ENCODE measurements at regions not wholly inside any gene's neighbourhood (a gene's known extent, or its start where the extent isn't known, plus 50 kb on each side); places are given as distances from the start of the nearest gene placed in this dataset.

DNA sequence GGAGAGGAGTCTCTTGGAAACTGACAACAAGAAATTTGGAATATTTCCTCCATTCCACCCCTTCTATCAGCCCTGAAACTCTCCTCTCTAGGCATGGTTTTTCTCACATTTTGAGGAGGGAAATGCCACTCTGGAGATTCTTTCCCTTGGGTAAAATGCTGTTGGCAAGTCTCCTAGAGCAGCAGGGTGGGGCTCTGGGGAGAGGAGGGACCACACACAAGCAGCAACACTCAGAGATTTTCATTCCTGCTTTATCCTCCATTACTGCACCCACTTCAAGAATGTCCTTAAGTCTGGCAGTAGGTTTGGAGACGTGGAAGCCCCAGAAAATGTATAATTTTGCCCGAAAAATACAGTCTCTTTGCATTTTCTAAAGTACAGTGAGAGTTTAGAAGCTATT, 130.8 kb upstream of the FLRT2 start:
- DNase-seq (ENCODE audit: low read depth in 1 of 2, low spot score in 1 of 2) = no peak
- H3K27ac ChIP-seq (replicated peaks) = no peak overlapping the region

DNA sequence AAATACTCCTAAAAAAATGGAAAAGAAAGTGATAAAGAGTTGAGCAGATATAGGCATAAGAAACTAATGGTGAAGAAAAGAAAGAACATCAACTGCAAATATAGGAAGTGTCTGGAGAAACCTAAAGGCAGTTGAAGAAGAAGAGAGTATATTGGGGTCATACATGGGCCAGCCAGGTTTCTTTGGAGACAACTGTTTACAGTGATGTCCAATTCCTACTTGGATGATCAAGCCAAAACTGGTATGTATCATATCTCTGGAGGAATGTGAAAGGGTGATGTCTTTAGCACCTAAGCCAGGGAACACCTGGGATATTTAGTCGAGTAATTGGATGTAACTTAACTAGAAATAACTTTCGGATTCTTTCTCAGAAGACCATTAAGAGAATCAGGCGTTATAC, 129.3 kb upstream of the FLRT2 start:
- TF ChIP-seq GABPA (IDR thresholded peaks at IDR 0.05; ENCODE audit: low read depth) (no peak), POLR2AphosphoS5 (IDR thresholded peaks at IDR 0.05; ENCODE audit: low read depth) (no peak), SPI1 (IDR thresholded peaks at IDR 0.05; ENCODE audit: borderline replicate concordance, low read depth) (no peak)
- TF ChIP-seq, protein P1, sequence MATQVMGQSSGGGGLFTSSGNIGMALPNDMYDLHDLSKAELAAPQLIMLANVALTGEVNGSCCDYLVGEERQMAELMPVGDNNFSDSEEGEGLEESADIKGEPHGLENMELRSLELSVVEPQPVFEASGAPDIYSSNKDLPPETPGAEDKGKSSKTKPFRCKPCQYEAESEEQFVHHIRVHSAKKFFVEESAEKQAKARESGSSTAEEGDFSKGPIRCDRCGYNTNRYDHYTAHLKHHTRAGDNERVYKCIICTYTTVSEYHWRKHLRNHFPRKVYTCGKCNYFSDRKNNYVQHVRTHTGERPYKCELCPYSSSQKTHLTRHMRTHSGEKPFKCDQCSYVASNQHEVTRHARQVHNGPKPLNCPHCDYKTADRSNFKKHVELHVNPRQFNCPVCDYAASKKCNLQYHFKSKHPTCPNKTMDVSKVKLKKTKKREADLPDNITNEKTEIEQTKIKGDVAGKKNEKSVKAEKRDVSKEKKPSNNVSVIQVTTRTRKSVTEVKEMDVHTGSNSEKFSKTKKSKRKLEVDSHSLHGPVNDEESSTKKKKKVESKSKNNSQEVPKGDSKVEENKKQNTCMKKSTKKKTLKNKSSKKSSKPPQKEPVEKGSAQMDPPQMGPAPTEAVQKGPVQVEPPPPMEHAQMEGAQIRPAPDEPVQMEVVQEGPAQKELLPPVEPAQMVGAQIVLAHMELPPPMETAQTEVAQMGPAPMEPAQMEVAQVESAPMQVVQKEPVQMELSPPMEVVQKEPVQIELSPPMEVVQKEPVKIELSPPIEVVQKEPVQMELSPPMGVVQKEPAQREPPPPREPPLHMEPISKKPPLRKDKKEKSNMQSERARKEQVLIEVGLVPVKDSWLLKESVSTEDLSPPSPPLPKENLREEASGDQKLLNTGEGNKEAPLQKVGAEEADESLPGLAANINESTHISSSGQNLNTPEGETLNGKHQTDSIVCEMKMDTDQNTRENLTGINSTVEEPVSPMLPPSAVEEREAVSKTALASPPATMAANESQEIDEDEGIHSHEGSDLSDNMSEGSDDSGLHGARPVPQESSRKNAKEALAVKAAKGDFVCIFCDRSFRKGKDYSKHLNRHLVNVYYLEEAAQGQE (IDR thresholded peaks at IDR 0.05; ENCODE audit: insufficient replicate concordance, low read depth) = no peak
- TF ChIP-seq, protein P2, sequence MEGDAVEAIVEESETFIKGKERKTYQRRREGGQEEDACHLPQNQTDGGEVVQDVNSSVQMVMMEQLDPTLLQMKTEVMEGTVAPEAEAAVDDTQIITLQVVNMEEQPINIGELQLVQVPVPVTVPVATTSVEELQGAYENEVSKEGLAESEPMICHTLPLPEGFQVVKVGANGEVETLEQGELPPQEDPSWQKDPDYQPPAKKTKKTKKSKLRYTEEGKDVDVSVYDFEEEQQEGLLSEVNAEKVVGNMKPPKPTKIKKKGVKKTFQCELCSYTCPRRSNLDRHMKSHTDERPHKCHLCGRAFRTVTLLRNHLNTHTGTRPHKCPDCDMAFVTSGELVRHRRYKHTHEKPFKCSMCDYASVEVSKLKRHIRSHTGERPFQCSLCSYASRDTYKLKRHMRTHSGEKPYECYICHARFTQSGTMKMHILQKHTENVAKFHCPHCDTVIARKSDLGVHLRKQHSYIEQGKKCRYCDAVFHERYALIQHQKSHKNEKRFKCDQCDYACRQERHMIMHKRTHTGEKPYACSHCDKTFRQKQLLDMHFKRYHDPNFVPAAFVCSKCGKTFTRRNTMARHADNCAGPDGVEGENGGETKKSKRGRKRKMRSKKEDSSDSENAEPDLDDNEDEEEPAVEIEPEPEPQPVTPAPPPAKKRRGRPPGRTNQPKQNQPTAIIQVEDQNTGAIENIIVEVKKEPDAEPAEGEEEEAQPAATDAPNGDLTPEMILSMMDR (IDR thresholded peaks at IDR 0.05; ENCODE audit: insufficient read depth, low read length) = no peak
- H3K27me3 ChIP-seq (ENCODE audit: insufficient read depth, poor library complexity, severe bottlenecking) = no peaks in the 10 kb centered on the region
- H3K27ac ChIP-seq (replicated peaks) = no peak overlapping the region
- DNase-seq (ENCODE audit: low read depth in 1 of 2, low spot score in 1 of 2) = no peak
- H3K4me3 ChIP-seq (replicated peaks; ENCODE audit: insufficient read depth, low read length) = no peak overlapping the region

More for the DNA sequence above, 130.8 kb upstream of the FLRT2 start:
- H3K27me3 ChIP-seq (ENCODE audit: insufficient read depth, poor library complexity, severe bottlenecking) = no peaks in the 10 kb centered on the region
- TF ChIP-seq, protein P2 (IDR thresholded peaks at IDR 0.05; ENCODE audit: insufficient read depth, low read length) = no peak
- TF ChIP-seq POLR2AphosphoS5 (IDR thresholded peaks at IDR 0.05; ENCODE audit: low read depth) = no peak
- TF ChIP-seq GABPA (IDR thresholded peaks at IDR 0.05; ENCODE audit: low read depth) = no peak
- TF ChIP-seq SPI1 (IDR thresholded peaks at IDR 0.05; ENCODE audit: borderline replicate concordance, low read depth) = no peak
- TF ChIP-seq, protein P1 (IDR thresholded peaks at IDR 0.05; ENCODE audit: insufficient replicate concordance, low read depth) = no peak
- H3K4me3 ChIP-seq (replicated peaks; ENCODE audit: insufficient read depth, low read length) = no peak overlapping the region

DNA sequence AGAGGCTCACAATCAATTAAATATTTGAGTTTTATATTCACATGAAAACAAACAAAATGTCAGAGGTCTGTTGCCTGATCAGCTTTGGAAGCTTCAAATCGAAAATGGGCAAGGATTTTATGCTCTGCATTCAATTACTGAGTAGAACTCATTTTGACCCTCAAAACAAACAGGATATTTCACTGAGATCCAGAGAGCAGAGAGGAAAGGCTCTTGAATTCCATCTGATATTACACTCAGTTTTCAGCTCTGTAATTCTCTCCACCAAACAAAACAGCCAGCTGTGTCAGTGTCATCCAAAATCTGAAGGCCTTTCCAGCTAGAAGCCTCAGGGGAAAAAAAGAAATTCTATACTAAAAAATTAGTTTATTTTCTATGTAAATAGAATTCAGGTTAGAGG, 128.6 kb upstream of the FLRT2 start:
- TF ChIP-seq, protein P2 (IDR thresholded peaks at IDR 0.05; ENCODE audit: insufficient read depth, low read length) = no peak
- TF ChIP-seq GABPA (IDR thresholded peaks at IDR 0.05; ENCODE audit: low read depth) = no peak
- TF ChIP-seq POLR2AphosphoS5 (IDR thresholded peaks at IDR 0.05; ENCODE audit: low read depth) = no peak
- TF ChIP-seq, protein P1 (IDR thresholded peaks at IDR 0.05; ENCODE audit: insufficient replicate concordance, low read depth) = no peak
- TF ChIP-seq SPI1 (IDR thresholded peaks at IDR 0.05; ENCODE audit: borderline replicate concordance, low read depth) = no peak
- H3K27ac ChIP-seq (replicated peaks) = no peak overlapping the region
- no peaks in the 10 kb centered on the region for H3K27me3 ChIP-seq (ENCODE audit: insufficient read depth, poor library complexity, severe bottlenecking)
- no peak overlapping the region for H3K4me3 ChIP-seq (replicated peaks; ENCODE audit: insufficient read depth, low read length)
- DNase-seq (ENCODE audit: low read depth in 1 of 2, low spot score in 1 of 2) = no peak
